GM18951 (cell line): ENCODE measurements at regions not wholly inside any gene's neighbourhood (a gene's known extent, or its start where the extent isn't known, plus 50 kb on each side); places are given as distances from the start of the nearest gene placed in this dataset.

Source experiments
- POLR2A ChIP-seq: IDR thresholded peaks from 4 replicates; pipeline ENCODE4 v1.6.1; 2011; ENCODE audit warnings: mild to moderate bottlenecking; ENCODE audit not compliant: insufficient read length, insufficient read depth; ENCODE audit errors: extremely low read depth
- in situ Hi-C: fragments of 300-500 bp; cut with MboI; formaldehyde crosslinking; loops from one replicate; pipeline ENCODE4 v1.12.0; 2022; ENCODE audit warnings: low sequenced_read_pairs, mixed read lengths, inconsistent platforms; ENCODE audit not compliant: unreplicated experiment

GRCh38 chr18:45174629-45175136 is 440.6 kb upstream of the SLC14A2 start:
- TF ChIP-seq POLR2A: no peak
- in situ Hi-C loops: no loop called here

- in situ Hi-C loops: no loop called here
- TF ChIP-seq POLR2A: no peak
Observed at GRCh38 chr18:45175511-45175910, 439.8 kb upstream of the SLC14A2 start.

- TF ChIP-seq POLR2A: no peak
- in situ Hi-C loops: no loop called here
Observed at GRCh38 chr18:45186832-45187231, 428.4 kb upstream of the SLC14A2 start.

- in situ Hi-C loops: no loop called here
- no peak for TF ChIP-seq POLR2A
Observed at GRCh38 chr18:45191795-45192194, 423.5 kb upstream of the SLC14A2 start.

- TF ChIP-seq POLR2A: no peak
- in situ Hi-C loops: no loop called here
Observed at GRCh38 chr18:45197526-45197970, 417.7 kb upstream of the SLC14A2 start.

- in situ Hi-C loops: no loop called here
- TF ChIP-seq POLR2A: no peak
Observed at GRCh38 chr18:45198526-45198925, 416.8 kb upstream of the SLC14A2 start.

GRCh38 chr18:45201029-45201428 is 414.2 kb upstream of the SLC14A2 start:
- TF ChIP-seq POLR2A: no peak
- in situ Hi-C loops: loop anchor here (25.0 kb wide), 1 partner anchor 514 kb away; the partner anchor contains the start of gene SETBP1

- in situ Hi-C loops: loop anchor here (25.0 kb wide), 1 partner anchor 514 kb away; the partner anchor contains the start of gene SETBP1
- TF ChIP-seq POLR2A: no peak
Observed at GRCh38 chr18:45201489-45201888, 413.8 kb upstream of the SLC14A2 start.

- in situ Hi-C loops: loop anchor here (25.0 kb wide), 1 partner anchor 515 kb away; the partner anchor contains the start of gene SETBP1
- no peak for TF ChIP-seq POLR2A
Observed at GRCh38 chr18:45202061-45202460, 413.2 kb upstream of the SLC14A2 start.

GRCh38 chr18:45203677-45204076 is 411.6 kb upstream of the SLC14A2 start:
- in situ Hi-C loops: loop anchor here (25.0 kb wide), 1 partner anchor 516 kb away; the partner anchor contains the start of gene SETBP1
- TF ChIP-seq POLR2A: no peak

- in situ Hi-C loops: loop anchor here (25.0 kb wide), 1 partner anchor 520 kb away; the partner anchor contains the start of gene SETBP1
- TF ChIP-seq POLR2A: no peak
Observed at GRCh38 chr18:45207328-45207727, 407.9 kb upstream of the SLC14A2 start.

GRCh38 chr18:45208164-45208563 is 407.1 kb upstream of the SLC14A2 start:
- no peak for TF ChIP-seq POLR2A
- in situ Hi-C loops: loop anchor here (25.0 kb wide), 1 partner anchor 521 kb away; the partner anchor contains the start of gene SETBP1

- TF ChIP-seq POLR2A: no peak
- in situ Hi-C loops: loop anchor here (25.0 kb wide), 1 partner anchor 525 kb away; the partner anchor contains the start of gene SETBP1
Observed at GRCh38 chr18:45212181-45213039, 402.9 kb upstream of the SLC14A2 start.

GRCh38 chr18:45213040-45213333 is 402.3 kb upstream of the SLC14A2 start:
- in situ Hi-C loops: loop anchor here (25.0 kb wide), 1 partner anchor 526 kb away; the partner anchor contains the start of gene SETBP1
- TF ChIP-seq POLR2A: no peak

GRCh38 chr18:45218436-45218835 is 396.8 kb upstream of the SLC14A2 start:
- in situ Hi-C loops: loop anchor here (25.0 kb wide), 1 partner anchor 531 kb away; the partner anchor contains the start of gene SETBP1
- no peak for TF ChIP-seq POLR2A
